GM12865 (cell line): ENCODE measurements at regions not wholly inside any gene's neighbourhood (a gene's known extent, or its start where the extent isn't known, plus 50 kb on each side); places are given as distances from the start of the nearest gene placed in this dataset.

Source experiments
- DNase-seq: peaks from one replicate; pipeline ENCODE4 v3.0.0; 2010; ENCODE audit warnings: low read depth
- H3K4me3 ChIP-seq: 2 replicates; pipeline ENCODE4 v1.5.1; 2011; ENCODE audit warnings: mild to moderate bottlenecking, low read depth, low read length, control low read depth
- CTCF ChIP-seq: IDR thresholded peaks from 2 replicates; pipeline ENCODE4 v1.5.1; 2011; ENCODE audit warnings: low read length, control low read depth, low read depth, inconsistent platforms; ENCODE audit not compliant: insufficient read depth; ENCODE audit errors: missing control alignments

GRCh38 chr17:69764146-69764545, 310.9 kb upstream of the KCNJ16 start:
- TF ChIP-seq CTCF = no peak
- no peak for DNase-seq
- no peak overlapping the region for H3K4me3 ChIP-seq

GRCh38 chr17:69769050-69769449, 306.0 kb upstream of the KCNJ16 start:
- DNase-seq = no peak
- no peak for TF ChIP-seq CTCF
- no peak overlapping the region for H3K4me3 ChIP-seq

GRCh38 chr17:69773081-69773480, 301.9 kb upstream of the KCNJ16 start:
- DNase-seq = no peak
- H3K4me3 ChIP-seq = no peak overlapping the region
- TF ChIP-seq CTCF = no peak

GRCh38 chr17:69779378-69780214, 295.4 kb upstream of the KCNJ16 start:
- TF ChIP-seq CTCF = no peak
- H3K4me3 ChIP-seq = no peak overlapping the region
- no peak for DNase-seq

- no peak overlapping the region for H3K4me3 ChIP-seq
- no peak for DNase-seq
- no peak for TF ChIP-seq CTCF
Measured at GRCh38 chr17:69783865-69784264, 291.2 kb upstream of the KCNJ16 start.

GRCh38 chr17:69788957-69789356, 286.1 kb upstream of the KCNJ16 start:
- TF ChIP-seq CTCF = no peak
- no peak for DNase-seq
- H3K4me3 ChIP-seq = no peak overlapping the region

GRCh38 chr17:69796078-69796477, 278.9 kb upstream of the KCNJ16 start:
- H3K4me3 ChIP-seq = no peak overlapping the region
- DNase-seq = no peak
- TF ChIP-seq CTCF = no peak
